Endothelial cell of umbilical vein (primary cell): ENCODE measurements at regions not wholly inside any gene's neighbourhood (a gene's known extent, or its start where the extent isn't known, plus 50 kb on each side); places are given as distances from the start of the nearest gene placed in this dataset.

Experiments
- EZH2 ChIP-seq: IDR thresholded peaks from 2 replicates; pipeline ENCODE4 v1.6.1; 2012; ENCODE audit warnings: borderline replicate concordance, low read depth, mild to moderate bottlenecking, moderate library complexity, low read length, inconsistent platforms; ENCODE audit not compliant: severe bottlenecking
- MYC ChIP-seq: IDR thresholded peaks from one replicate; pipeline ENCODE4 v1.6.1; 2011; ENCODE audit warnings: mild to moderate bottlenecking, low read depth, low read length
- POLR2A ChIP-seq: IDR thresholded peaks from 2 replicates; pipeline ENCODE4 v1.6.1; 2012; ENCODE audit warnings: low read depth, mild to moderate bottlenecking, control low read depth, low read length
- POLR2AphosphoS5 ChIP-seq: IDR thresholded peaks from 2 replicates; pipeline ENCODE4 v1.6.1; 2012; ENCODE audit warnings: low read depth, mild to moderate bottlenecking, control low read depth, low read length, moderate library complexity; ENCODE audit not compliant: insufficient read depth
- TF ChIP-seq, protein P1 (sequence below): IDR thresholded peaks from 2 replicates; pipeline ENCODE4 v1.6.1; 2011; ENCODE audit not compliant: insufficient read depth, insufficient read length
- TF ChIP-seq, protein P2 (sequence below), 2 donors: IDR thresholded peaks; 1 replicate in 1 of 2; 2 replicates in 1 of 2; pipeline ENCODE4 v1.5.1; 2011; ENCODE audit warnings: low read length in 2 of 2, mild to moderate bottlenecking in 2 of 2, moderate library complexity in 2 of 2, control low read depth in 1 of 2, inconsistent platforms in 1 of 2, low read depth in 1 of 2; ENCODE audit not compliant: insufficient read depth in 1 of 2; ENCODE audit errors: extremely low read depth in 1 of 2

DNA sequence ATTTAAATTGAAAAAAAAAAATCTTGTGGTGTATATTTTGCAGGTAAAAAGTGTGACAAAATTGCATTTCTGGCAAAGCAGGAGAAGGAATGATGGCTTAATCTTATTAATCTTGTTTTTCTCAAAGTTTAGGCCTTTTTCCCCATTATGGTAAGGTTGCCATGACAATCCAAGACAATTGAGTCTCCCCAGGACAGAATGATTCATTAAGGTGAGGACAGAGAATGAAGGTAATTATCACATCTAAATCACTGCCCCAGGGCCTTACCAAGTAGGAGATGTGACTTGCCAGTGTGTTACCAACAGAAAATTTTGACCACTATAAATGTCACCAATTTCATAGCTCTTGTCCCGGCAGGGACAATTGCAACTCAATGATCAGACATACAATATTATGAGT is 439.2 kb downstream of the DNAH5 start:
- TF ChIP-seq, protein P1, sequence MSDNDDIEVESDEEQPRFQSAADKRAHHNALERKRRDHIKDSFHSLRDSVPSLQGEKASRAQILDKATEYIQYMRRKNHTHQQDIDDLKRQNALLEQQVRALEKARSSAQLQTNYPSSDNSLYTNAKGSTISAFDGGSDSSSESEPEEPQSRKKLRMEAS = no peak
- TF ChIP-seq, protein P2, sequence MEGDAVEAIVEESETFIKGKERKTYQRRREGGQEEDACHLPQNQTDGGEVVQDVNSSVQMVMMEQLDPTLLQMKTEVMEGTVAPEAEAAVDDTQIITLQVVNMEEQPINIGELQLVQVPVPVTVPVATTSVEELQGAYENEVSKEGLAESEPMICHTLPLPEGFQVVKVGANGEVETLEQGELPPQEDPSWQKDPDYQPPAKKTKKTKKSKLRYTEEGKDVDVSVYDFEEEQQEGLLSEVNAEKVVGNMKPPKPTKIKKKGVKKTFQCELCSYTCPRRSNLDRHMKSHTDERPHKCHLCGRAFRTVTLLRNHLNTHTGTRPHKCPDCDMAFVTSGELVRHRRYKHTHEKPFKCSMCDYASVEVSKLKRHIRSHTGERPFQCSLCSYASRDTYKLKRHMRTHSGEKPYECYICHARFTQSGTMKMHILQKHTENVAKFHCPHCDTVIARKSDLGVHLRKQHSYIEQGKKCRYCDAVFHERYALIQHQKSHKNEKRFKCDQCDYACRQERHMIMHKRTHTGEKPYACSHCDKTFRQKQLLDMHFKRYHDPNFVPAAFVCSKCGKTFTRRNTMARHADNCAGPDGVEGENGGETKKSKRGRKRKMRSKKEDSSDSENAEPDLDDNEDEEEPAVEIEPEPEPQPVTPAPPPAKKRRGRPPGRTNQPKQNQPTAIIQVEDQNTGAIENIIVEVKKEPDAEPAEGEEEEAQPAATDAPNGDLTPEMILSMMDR (IDR thresholded peaks at IDR 0.05; ENCODE audit: extremely low read depth in 1 of 2, insufficient read depth in 1 of 2, low read depth in 1 of 2, low read length in 2 of 2) = no peak
- TF ChIP-seq POLR2AphosphoS5 (no peak), MYC (no peak), EZH2 (no peak), POLR2A (no peak)
